OCI-LY1 (cell line): ENCODE measurements at regions not wholly inside any gene's neighbourhood (a gene's known extent, or its start where the extent isn't known, plus 50 kb on each side); places are given as distances from the start of the nearest gene placed in this dataset.
A peak's percentile ranks its signal among the peaks of the same experiment; 100 is the strongest.

Experiments used
- H2AFZ ChIP-seq: fragments of 200-600 bp; sonication (generic), shearing (Covaris generic); 2 replicates; pipeline ENCODE4 v1.6.0; 2014; ENCODE audit warnings: antibody characterized with exemption, mild to moderate bottlenecking, low read length
- H3F3A ChIP-seq: fragments of 200-600 bp; sonication (generic), shearing (Covaris generic); 2 replicates; pipeline ENCODE4 v1.6.0; 2014; ENCODE audit warnings: mild to moderate bottlenecking, antibody characterized with exemption, low read length, moderate library complexity; ENCODE audit not compliant: insufficient read depth
- H3K27ac ChIP-seq: fragments of 200-600 bp; sonication (generic); 2 replicates; pipeline ENCODE4 v1.5.1; 2014; ENCODE audit warnings: low read length, mixed run types, mild to moderate bottlenecking, low read depth; ENCODE audit not compliant: poor library complexity, severe bottlenecking
- H3K27me3 ChIP-seq: fragments of 200-600 bp; sonication (generic); 2 replicates; pipeline ENCODE4 v1.6.0; 2014; ENCODE audit warnings: antibody characterized with exemption, mild to moderate bottlenecking, low read length, moderate library complexity; ENCODE audit not compliant: insufficient read depth
- H3K36me3 ChIP-seq: fragments of 200-600 bp; sonication (generic); 2 replicates; pipeline ENCODE4 v1.6.1; 2014; ENCODE audit warnings: mild to moderate bottlenecking, antibody characterized with exemption, low read length, moderate library complexity, mixed read lengths; ENCODE audit not compliant: insufficient read depth
- H3K4me1 ChIP-seq: fragments of 200-600 bp; sonication (generic); 2 replicates; pipeline ENCODE4 v1.5.1; 2014; ENCODE audit warnings: mild to moderate bottlenecking, low read length, moderate library complexity; ENCODE audit not compliant: insufficient read depth, severe bottlenecking
- H3K4me2 ChIP-seq: fragments of 200-600 bp; sonication (generic), shearing (Covaris generic); 2 replicates; pipeline ENCODE4 v1.6.1; 2014; ENCODE audit warnings: low read length
- H3K4me3 ChIP-seq: fragments of 200-600 bp; sonication (generic); 2 replicates; pipeline ENCODE4 v1.5.1; 2014; ENCODE audit warnings: low read length, low read depth, mild to moderate bottlenecking, mixed read lengths; ENCODE audit not compliant: poor library complexity, severe bottlenecking
- H3K79me2 ChIP-seq: fragments of 200-600 bp; shearing (Covaris generic); 2 replicates; pipeline ENCODE4 v1.6.1; 2016; ENCODE audit warnings: mixed run types, low read length, mixed read lengths; ENCODE audit not compliant: insufficient read depth
- H3K9ac ChIP-seq: fragments of 200-600 bp; sonication (generic), shearing (Covaris generic); 2 replicates; pipeline ENCODE4 v1.6.1; 2014; ENCODE audit warnings: mild to moderate bottlenecking, low read length, mixed read lengths
- H3K9me2 ChIP-seq: fragments of 200-600 bp; sonication (generic), shearing (Covaris generic); 2 replicates; pipeline ENCODE4 v1.6.1; 2014; ENCODE audit warnings: low read depth, mild to moderate bottlenecking, low read length, mixed read lengths
- H3K9me3 ChIP-seq: fragments of 200-600 bp; shearing (Covaris generic); 2 replicates; pipeline ENCODE4 v1.6.1; 2014; ENCODE audit warnings: low read length, mixed read lengths
- H4K20me1 ChIP-seq: fragments of 200-600 bp; sonication (generic), shearing (Covaris generic); 2 replicates; pipeline ENCODE4 v1.6.0; 2016; ENCODE audit warnings: mild to moderate bottlenecking, low read length; ENCODE audit not compliant: insufficient read depth
- CTCF ChIP-seq: fragments of 200-600 bp; sonication (generic), shearing (Covaris generic); IDR thresholded peaks from 2 replicates; pipeline ENCODE4 v1.5.1; 2017; ENCODE audit warnings: mild to moderate bottlenecking, antibody characterized with exemption, low read length, moderate library complexity, mixed read lengths
- EZH2 ChIP-seq: fragments of 200-600 bp; sonication (generic), shearing (Covaris generic); IDR thresholded peaks from 2 replicates; pipeline ENCODE4 v1.8.0; 2017; ENCODE audit warnings: borderline replicate concordance, mixed run types, mild to moderate bottlenecking, antibody characterized with exemption, low read length, moderate library complexity, mixed read lengths

GRCh38 chr18:32884543-32884942 is 111.7 kb upstream of the KLHL14 start:
- TF ChIP-seq EZH2 (no peak), CTCF (no peak)
- Histone ChIP-seq H2AFZ (no peak overlapping the region), H3K9ac (no peak overlapping the region), H4K20me1 (no peaks in the 10 kb centered on the region), H3K27me3 (no peaks in the 10 kb centered on the region), H3K4me1 (peaks cover 15% of the 10 kb centered on the region), H3K79me2 (no peaks in the 10 kb centered on the region), H3K9me2 (no peaks in the 10 kb centered on the region), H3K4me2 (no peak overlapping the region), H3K4me3 (no peak overlapping the region), H3K36me3 (no peaks in the 10 kb centered on the region), H3F3A (no peaks in the 10 kb centered on the region), H3K27ac (no peak overlapping the region), H3K9me3 (no peaks in the 10 kb centered on the region)

GRCh38 chr18:32881009-32881408 is 108.2 kb upstream of the KLHL14 start:
- no peak overlapping the region for H3K4me2 ChIP-seq
- H3K27me3 ChIP-seq: no peaks in the 10 kb centered on the region
- no peak overlapping the region for H3K27ac ChIP-seq
- H3K9ac ChIP-seq: no peak overlapping the region
- H3K4me3 ChIP-seq: no peak overlapping the region
- H3K79me2 ChIP-seq: no peaks in the 10 kb centered on the region
- peaks cover 23% of the 10 kb centered on the region for H3K4me1 ChIP-seq
- no peaks in the 10 kb centered on the region for H4K20me1 ChIP-seq
- peak overlapping the region; percentile 9; the same call in 1 of the 2 replicates for H2AFZ ChIP-seq
- no peaks in the 10 kb centered on the region for H3F3A ChIP-seq
- H3K36me3 ChIP-seq: no peaks in the 10 kb centered on the region
- TF ChIP-seq CTCF (no peak), EZH2 (no peak)
- no peaks in the 10 kb centered on the region for H3K9me2 ChIP-seq
- H3K9me3 ChIP-seq: no peaks in the 10 kb centered on the region

- Histone ChIP-seq H4K20me1 (no peaks in the 10 kb centered on the region), H3K9me2 (no peaks in the 10 kb centered on the region), H3K27me3 (no peaks in the 10 kb centered on the region), H3K27ac (no peak overlapping the region), H3K9ac (no peak overlapping the region), H3K4me1 (peaks cover 23% of the 10 kb centered on the region), H3K9me3 (no peaks in the 10 kb centered on the region), H3K36me3 (no peaks in the 10 kb centered on the region), H3F3A (no peaks in the 10 kb centered on the region), H3K79me2 (no peaks in the 10 kb centered on the region), H3K4me3 (no peak overlapping the region), H3K4me2 (no peak overlapping the region), H2AFZ (no peak overlapping the region)
- TF ChIP-seq CTCF (no peak), EZH2 (no peak)
Observed at GRCh38 chr18:32879497-32879896, 106.7 kb upstream of the KLHL14 start.
